RWPE2 (cell line): ENCODE measurements at regions not wholly inside any gene's neighbourhood (a gene's known extent, or its start where the extent isn't known, plus 50 kb on each side); places are given as distances from the start of the nearest gene placed in this dataset.

ENCODE experiments used
- ATAC-seq: fragments of 200-7000 bp; cut with Tn5 transposase; 3 replicates; pipeline ENCODE4 v1.9.1; 2021; ENCODE audit warnings: low read depth
- DNase-seq: peaks from one replicate; pipeline ENCODE4 v3.0.0-alpha.2; 2020; ENCODE audit warnings: low spot score
- H3K27ac ChIP-seq: fragments of 450-650 bp; 2 replicates; pipeline ENCODE4 v1.5.1; 2017; ENCODE audit warnings: mild to moderate bottlenecking; ENCODE audit not compliant: poor library complexity, severe bottlenecking
- H3K27me3 ChIP-seq: fragments of 250-450 bp; sonication (Bioruptor Pico); 2 replicates; pipeline ENCODE4 v1.5.1; 2021; ENCODE audit warnings: mild to moderate bottlenecking, moderate library complexity; ENCODE audit not compliant: insufficient read depth, poor library complexity, severe bottlenecking
- H3K36me3 ChIP-seq: fragments of 250-450 bp; sonication (Bioruptor Pico); 2 replicates; pipeline ENCODE4 v1.5.1; 2020; ENCODE audit warnings: low read depth, mild to moderate bottlenecking, moderate library complexity
- H3K4me1 ChIP-seq: fragments of 250-450 bp; sonication (Bioruptor Pico); 2 replicates; pipeline ENCODE4 v1.5.1; 2021; ENCODE audit warnings: mild to moderate bottlenecking, moderate library complexity; ENCODE audit not compliant: insufficient read depth, poor library complexity, severe bottlenecking
- H3K4me3 ChIP-seq: fragments of 250-450 bp; sonication (Bioruptor Pico); 2 replicates; pipeline ENCODE4 v1.5.1; 2021; ENCODE audit warnings: mild to moderate bottlenecking, moderate library complexity; ENCODE audit not compliant: severe bottlenecking
- H3K9me3 ChIP-seq: fragments of 250-450 bp; sonication (Bioruptor Pico); 2 replicates; pipeline ENCODE4 v1.5.1; 2021; ENCODE audit warnings: mild to moderate bottlenecking, moderate library complexity; ENCODE audit not compliant: severe bottlenecking
- TF ChIP-seq, protein P1 (sequence below): fragments of 450-650 bp; IDR thresholded peaks from one replicate; pipeline ENCODE4 v1.5.1; 2017; ENCODE audit warnings: mild to moderate bottlenecking, moderate library complexity; ENCODE audit not compliant: poor library complexity, severe bottlenecking

DNA sequence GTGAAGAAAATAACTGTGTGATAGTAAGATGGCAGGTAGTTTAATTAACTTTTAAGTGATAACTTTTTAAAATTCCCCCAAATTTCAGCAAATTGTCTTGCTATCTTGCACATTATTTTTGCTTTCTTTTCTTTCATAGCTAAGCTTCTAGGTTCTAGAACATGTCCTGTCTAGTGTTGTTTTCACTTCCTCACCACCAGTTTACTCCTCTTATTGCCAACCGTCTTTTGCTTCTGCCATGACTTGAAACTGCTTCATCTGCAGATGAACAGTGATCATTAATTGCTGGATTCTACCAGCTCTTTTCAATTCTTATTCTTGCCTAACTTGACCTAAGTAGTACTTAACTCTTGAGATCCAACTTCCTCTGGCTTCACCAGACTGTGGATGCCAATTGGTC, 137.8 kb downstream of the CENPW start:
- ATAC-seq: no peak
- H3K27me3 ChIP-seq: no peaks in the 10 kb centered on the region

DNA sequence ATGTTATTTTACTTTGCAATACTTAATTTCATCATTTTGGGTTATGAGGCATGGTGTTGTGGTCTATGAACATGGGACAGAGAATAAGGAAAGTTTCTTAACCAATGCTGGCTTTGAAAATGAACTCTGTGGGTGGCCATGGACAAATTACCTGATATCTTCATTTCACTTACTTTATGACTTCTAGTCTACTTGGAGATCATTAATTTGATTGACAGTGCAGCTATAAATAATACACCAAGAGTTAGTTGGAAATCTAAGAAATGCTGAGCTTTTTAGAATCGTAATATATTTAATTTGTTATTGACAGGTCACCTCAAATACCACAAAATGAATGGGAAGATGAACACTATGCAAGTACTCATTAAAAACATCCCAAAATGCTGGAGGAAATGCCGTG, 140.4 kb downstream of the CENPW start:
- no peak for DNase-seq
- no peaks in the 10 kb centered on the region for H3K4me1 ChIP-seq
- H3K27me3 ChIP-seq: no peaks in the 10 kb centered on the region
- no peak overlapping the region for H3K4me3 ChIP-seq
- TF ChIP-seq, protein P1, sequence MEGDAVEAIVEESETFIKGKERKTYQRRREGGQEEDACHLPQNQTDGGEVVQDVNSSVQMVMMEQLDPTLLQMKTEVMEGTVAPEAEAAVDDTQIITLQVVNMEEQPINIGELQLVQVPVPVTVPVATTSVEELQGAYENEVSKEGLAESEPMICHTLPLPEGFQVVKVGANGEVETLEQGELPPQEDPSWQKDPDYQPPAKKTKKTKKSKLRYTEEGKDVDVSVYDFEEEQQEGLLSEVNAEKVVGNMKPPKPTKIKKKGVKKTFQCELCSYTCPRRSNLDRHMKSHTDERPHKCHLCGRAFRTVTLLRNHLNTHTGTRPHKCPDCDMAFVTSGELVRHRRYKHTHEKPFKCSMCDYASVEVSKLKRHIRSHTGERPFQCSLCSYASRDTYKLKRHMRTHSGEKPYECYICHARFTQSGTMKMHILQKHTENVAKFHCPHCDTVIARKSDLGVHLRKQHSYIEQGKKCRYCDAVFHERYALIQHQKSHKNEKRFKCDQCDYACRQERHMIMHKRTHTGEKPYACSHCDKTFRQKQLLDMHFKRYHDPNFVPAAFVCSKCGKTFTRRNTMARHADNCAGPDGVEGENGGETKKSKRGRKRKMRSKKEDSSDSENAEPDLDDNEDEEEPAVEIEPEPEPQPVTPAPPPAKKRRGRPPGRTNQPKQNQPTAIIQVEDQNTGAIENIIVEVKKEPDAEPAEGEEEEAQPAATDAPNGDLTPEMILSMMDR: no peak
- no peak overlapping the region for H3K27ac ChIP-seq
- H3K9me3 ChIP-seq: no peaks in the 10 kb centered on the region
- no peaks in the 10 kb centered on the region for H3K36me3 ChIP-seq
- no peak for ATAC-seq

More for the DNA sequence above, 137.8 kb downstream of the CENPW start:
- TF ChIP-seq, protein P1: no peak
- Histone ChIP-seq H3K4me1 (no peaks in the 10 kb centered on the region), H3K36me3 (no peaks in the 10 kb centered on the region), H3K4me3 (no peak overlapping the region), H3K27ac (no peak overlapping the region), H3K9me3 (no peaks in the 10 kb centered on the region)
- DNase-seq: no peak

GRCh38 chr6:126481319-126481718, 141.4 kb downstream of the CENPW start:
- no peak overlapping the region for H3K27ac ChIP-seq
- ATAC-seq (no peak), DNase-seq (no peak)
- H3K4me3 ChIP-seq: no peak overlapping the region
- no peaks in the 10 kb centered on the region for H3K9me3 ChIP-seq
- no peaks in the 10 kb centered on the region for H3K27me3 ChIP-seq
- H3K4me1 ChIP-seq: no peaks in the 10 kb centered on the region
- no peaks in the 10 kb centered on the region for H3K36me3 ChIP-seq
- TF ChIP-seq, protein P1: no peak

DNA sequence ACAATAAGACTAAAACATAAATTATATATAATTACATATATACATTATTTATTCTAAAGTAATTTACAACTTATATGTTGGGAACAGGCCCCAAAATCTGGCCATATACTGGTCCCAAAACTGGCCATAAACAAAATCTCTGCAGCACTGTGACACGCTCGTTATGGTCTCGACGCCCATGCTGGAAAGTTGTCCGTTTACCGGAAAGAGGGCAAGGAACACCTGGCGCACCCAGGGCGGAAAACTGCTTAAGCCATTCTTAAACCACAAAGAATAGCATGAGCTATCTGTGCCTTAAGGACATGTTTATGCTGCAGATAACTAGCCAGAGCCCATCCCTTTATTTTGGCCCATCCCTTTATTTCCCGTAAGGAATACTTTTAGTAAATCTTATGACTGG, 164.9 kb downstream of the CENPW start:
- TF ChIP-seq, protein P1: no peak
- H3K27ac ChIP-seq: no peak overlapping the region
- no peaks in the 10 kb centered on the region for H3K4me1 ChIP-seq
- ATAC-seq (no peak), DNase-seq (no peak)
- H3K36me3 ChIP-seq: no peaks in the 10 kb centered on the region
- no peaks in the 10 kb centered on the region for H3K9me3 ChIP-seq
- H3K27me3 ChIP-seq: no peaks in the 10 kb centered on the region
- no peak overlapping the region for H3K4me3 ChIP-seq

- no peak overlapping the region for H3K4me3 ChIP-seq
- no peak for DNase-seq
Measured at GRCh38 chr6:126513198-126513597, 173.3 kb downstream of the CENPW start.

More at GRCh38 chr6:126513198-126513597, 173.3 kb downstream of the CENPW start:
- H3K36me3 ChIP-seq: no peaks in the 10 kb centered on the region
- H3K27me3 ChIP-seq: peaks cover 4% of the 10 kb centered on the region
- H3K9me3 ChIP-seq: no peaks in the 10 kb centered on the region
- TF ChIP-seq, protein P1: no peak
- no peak overlapping the region for H3K27ac ChIP-seq
- no peaks in the 10 kb centered on the region for H3K4me1 ChIP-seq
- ATAC-seq: no peak
